ENCODE measurements at regions not wholly inside any gene's neighbourhood (a gene's known extent, or its start where the extent isn't known, plus 50 kb on each side); places are given as distances from the start of the nearest gene placed in this dataset.
"Not testable (repeated sequence)": the region's sequence is repeated elsewhere in the genome, so short reads cannot be mapped to it uniquely, and the experiment has no call there.

- DNase-seq (ENCODE audit: low spot score) = no peak
- intact Hi-C loops (cut with DNase I) = no loop called here
Observed at GRCh38 chr2:183505911-183506310, 381.7 kb downstream of the NUP35 start.

- no peak for DNase-seq (ENCODE audit: low spot score)
Observed at GRCh38 chr2:183511154-183511553, 386.9 kb downstream of the NUP35 start.

GRCh38 chr2:183519371-183520056, 395.3 kb downstream of the NUP35 start:
- intact Hi-C loops (cut with DNase I) = no loop called here
- no peak for DNase-seq (ENCODE audit: low spot score)

More at GRCh38 chr2:183511154-183511553, 386.9 kb downstream of the NUP35 start:
- intact Hi-C loops (cut with DNase I) = no loop called here

- intact Hi-C loops (cut with DNase I) = no loop called here
- DNase-seq (ENCODE audit: low spot score) = no peak
Observed at GRCh38 chr2:183521911-183522310, 397.7 kb downstream of the NUP35 start.

GRCh38 chr2:183522489-183523266, 398.4 kb downstream of the NUP35 start:
- intact Hi-C loops (cut with DNase I) = no loop called here
- no peak for DNase-seq (ENCODE audit: low spot score)

- intact Hi-C loops (cut with DNase I) = no loop called here
- no peak for DNase-seq (ENCODE audit: low spot score)
Observed at GRCh38 chr2:183530333-183530901, 406.2 kb downstream of the NUP35 start.

GRCh38 chr2:183532514-183532913, 408.3 kb downstream of the NUP35 start:
- no peak for DNase-seq (ENCODE audit: low spot score)
- intact Hi-C loops (cut with DNase I) = no loop called here

- intact Hi-C loops (cut with DNase I) = no loop called here
- no peak for DNase-seq (ENCODE audit: low spot score)
Observed at GRCh38 chr2:183533021-183533420, 408.8 kb downstream of the NUP35 start.

GRCh38 chr2:183536290-183536689, 412.0 kb downstream of the NUP35 start:
- no peak for DNase-seq (ENCODE audit: low spot score)
- intact Hi-C loops (cut with DNase I) = no loop called here

- intact Hi-C loops (cut with DNase I) = no loop called here
Observed at GRCh38 chr2:183536714-183537113, 412.5 kb downstream of the NUP35 start.

GRCh38 chr2:183541766-183542165, 417.5 kb downstream of the NUP35 start:
- no peak for DNase-seq (ENCODE audit: low spot score)
- intact Hi-C loops (cut with DNase I) = no loop called here

More at GRCh38 chr2:183536714-183537113, 412.5 kb downstream of the NUP35 start:
- no peak for DNase-seq (ENCODE audit: low spot score)

- intact Hi-C loops (cut with DNase I) = no loop called here
- DNase-seq (ENCODE audit: low spot score) = no peak
Observed at GRCh38 chr2:183542606-183543005, 418.4 kb downstream of the NUP35 start.

GRCh38 chr2:183543222-183543621, 419.0 kb downstream of the NUP35 start:
- DNase-seq (ENCODE audit: low spot score) = no peak
- intact Hi-C loops (cut with DNase I) = no loop called here

- DNase-seq (ENCODE audit: low spot score) = no peak
- intact Hi-C loops (cut with DNase I) = loop anchor here in 1 of 2 donors (2.0 kb wide), 1 partner anchor 65 kb away; no protein-coding TSS in a partner anchor
Observed at GRCh38 chr2:183543731-183544130, 419.5 kb downstream of the NUP35 start.

GRCh38 chr2:183546560-183547350, 422.5 kb downstream of the NUP35 start:
- not testable (repeated sequence) for DNase-seq (ENCODE audit: low spot score)

GRCh38 chr2:183552716-183553115, 428.5 kb downstream of the NUP35 start:
- no peak for DNase-seq (ENCODE audit: low spot score)
- intact Hi-C loops (cut with DNase I) = no loop called here

More at GRCh38 chr2:183546560-183547350, 422.5 kb downstream of the NUP35 start:
- intact Hi-C loops (cut with DNase I) = not testable (repeated sequence)

- no peak for DNase-seq (ENCODE audit: low spot score)
- intact Hi-C loops (cut with DNase I) = no loop called here
Observed at GRCh38 chr2:183564726-183565125, 440.5 kb downstream of the NUP35 start.

GRCh38 chr2:183575481-183575880, 451.2 kb downstream of the NUP35 start:
- intact Hi-C loops (cut with DNase I) = no loop called here
- no peak for DNase-seq (ENCODE audit: low spot score)

GRCh38 chr2:183579686-183580085, 455.4 kb downstream of the NUP35 start:
- intact Hi-C loops (cut with DNase I) = no loop called here
- no peak for DNase-seq (ENCODE audit: low spot score)
